Panc1 (cell line): ENCODE measurements at regions not wholly inside any gene's neighbourhood (a gene's known extent, or its start where the extent isn't known, plus 50 kb on each side); places are given as distances from the start of the nearest gene placed in this dataset.

Source experiments
- ATAC-seq: fragments of 200-7000 bp; cut with Tn5 transposase; 2 replicates; pipeline ENCODE4 v1.9.1; 2020; ENCODE audit warnings: mild to moderate bottlenecking, moderate library complexity
- BruUV-seq: library from RNA; stranded (reverse); fragments of 400-500 nt; replicated peaks from 2 replicates; lab custom pipeline; 2021; lab: Mats Ljungman, UMichigan
- CTCF ChIA-PET: fragments of 300-600 bp; sonication (Branson Sonifier 250); formaldehyde crosslinking; loops from one replicate; lab custom pipeline; 2022; ENCODE audit warnings: antibody characterized with exemption; lab: Charles Lee
- POLR2A ChIA-PET: fragments of 300-600 bp; sonication (Branson Sonifier 250); formaldehyde crosslinking; loops from one replicate; lab custom pipeline; 2022; ENCODE audit warnings: antibody characterized with exemption; lab: Charles Lee
- DNase-seq: peaks from one replicate; pipeline ENCODE4 v3.0.0-alpha.2; 2010; ENCODE audit warnings: low read depth, low spot score
- H3K27ac ChIP-seq: 2 replicates; pipeline ENCODE4 v1.5.1; 2011; ENCODE audit warnings: mild to moderate bottlenecking, low read length, inconsistent platforms
- H3K27me3 ChIP-seq: fragments of 200-500 bp; sonication (Bioruptor generic); 2 replicates; pipeline ENCODE4 v1.6.0; 2014; ENCODE audit warnings: low read length, inconsistent platforms; ENCODE audit not compliant: control insufficient read depth, insufficient read depth
- H3K36me3 ChIP-seq: fragments of 200-500 bp; sonication (Bioruptor generic); 2 replicates; pipeline ENCODE4 v1.5.1; 2014; ENCODE audit warnings: inconsistent platforms, mild to moderate bottlenecking, low read length, moderate library complexity; ENCODE audit not compliant: control insufficient read depth, insufficient read depth
- H3K4me1 ChIP-seq: 2 replicates; pipeline ENCODE4 v1.5.1; 2011; ENCODE audit warnings: inconsistent platforms, mild to moderate bottlenecking, low read length, moderate library complexity; ENCODE audit not compliant: control insufficient read depth, insufficient read depth
- H3K4me3 ChIP-seq, 2 experiments: 2 replicates each; pipeline ENCODE4 v1.5.1; 2011 to 2012; ENCODE audit warnings: low read depth in 2 of 2, low read length in 2 of 2, mild to moderate bottlenecking in 2 of 2, inconsistent platforms in 1 of 2, moderate library complexity in 1 of 2
- H3K9me3 ChIP-seq: fragments of 200-500 bp; sonication (Bioruptor generic); 2 replicates; pipeline ENCODE4 v1.5.1; 2014; ENCODE audit warnings: low read depth, mild to moderate bottlenecking, inconsistent platforms, low read length, moderate library complexity; ENCODE audit not compliant: control insufficient read depth, insufficient read depth
- POLR2AphosphoS5 ChIP-seq: IDR thresholded peaks from 2 replicates; pipeline ENCODE4 v1.6.1; 2012; ENCODE audit warnings: mild to moderate bottlenecking, low read depth, low read length, moderate library complexity
- SIN3A ChIP-seq: IDR thresholded peaks from 2 replicates; pipeline ENCODE4 v1.6.1; 2012; ENCODE audit warnings: low read depth, mild to moderate bottlenecking, low read length, moderate library complexity, borderline replicate concordance; ENCODE audit not compliant: insufficient read depth
- TCF7L2 ChIP-seq: IDR thresholded peaks from 2 replicates; pipeline ENCODE4 v1.6.1; 2011; ENCODE audit warnings: mild to moderate bottlenecking, low read depth, low read length, inconsistent platforms
- in situ Hi-C: cut with HindIII; loops from 2 replicates; pipeline ENCODE4 v1.10.0; 2016; ENCODE audit warnings: low sequenced_read_pairs, low pct_unique_long_range_greater_than_20kb
- intact Hi-C: fragments of 100-400 bp; cut with micrococcal nuclease; formaldehyde crosslinking; loops from one replicate; pipeline ENCODE4 v1.10.0; 2022; ENCODE audit not compliant: unreplicated experiment
- TF ChIP-seq, protein P1 (sequence below): fragments of 450-650 bp; IDR thresholded peaks from 2 replicates; pipeline ENCODE4 v1.5.1; 2017; ENCODE audit warnings: mild to moderate bottlenecking
- TF ChIP-seq, protein P2 (sequence below), 2 experiments: IDR thresholded peaks; 2 replicates each; pipeline ENCODE4 v1.6.1; 2011 to 2012; ENCODE audit warnings: low read depth in 2 of 2, control low read depth in 1 of 2, low read length in 1 of 2, mild to moderate bottlenecking in 1 of 2, moderate library complexity in 1 of 2; ENCODE audit not compliant: insufficient read depth in 1 of 2

DNA sequence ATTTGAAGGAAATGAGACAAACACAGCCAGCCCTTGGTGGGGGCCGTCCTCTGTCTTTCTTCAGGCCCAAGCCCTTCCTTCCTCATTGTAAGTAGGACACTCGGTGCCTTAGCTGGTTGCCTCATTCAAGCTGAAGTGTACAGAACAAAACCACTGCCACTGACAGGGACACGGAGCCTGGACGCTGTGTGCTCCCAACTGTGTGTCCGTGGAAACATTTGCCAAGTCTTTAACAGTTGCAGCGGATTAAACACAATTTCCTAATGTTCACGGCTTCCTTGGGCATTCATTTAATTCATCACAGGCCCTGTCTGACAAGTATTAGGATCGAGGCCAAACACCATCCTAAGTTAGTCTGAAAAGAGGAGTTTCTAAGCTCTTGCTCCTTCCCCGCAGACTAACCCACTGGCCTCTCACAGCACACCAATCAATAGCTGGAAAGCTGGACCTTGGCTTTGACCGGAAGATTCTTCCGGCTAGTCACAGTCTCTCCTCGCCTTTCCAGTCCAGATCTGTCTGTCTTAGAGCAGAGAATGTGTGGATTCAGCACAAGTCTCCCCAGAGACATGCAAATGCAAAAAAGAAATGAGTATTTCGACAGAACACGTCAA lies 68.7 kb upstream of the ACSL3 start:
- Histone ChIP-seq H3K9me3 (no peaks in the 10 kb centered on the region), H3K4me1 (no peaks in the 10 kb centered on the region), H3K27ac (no peak overlapping the region), H3K36me3 (no peaks in the 10 kb centered on the region), H3K4me3 (no peak overlapping the region), H3K27me3 (no peaks in the 10 kb centered on the region)
- TF ChIP-seq TCF7L2, result no peak
- TF ChIP-seq, protein P1, sequence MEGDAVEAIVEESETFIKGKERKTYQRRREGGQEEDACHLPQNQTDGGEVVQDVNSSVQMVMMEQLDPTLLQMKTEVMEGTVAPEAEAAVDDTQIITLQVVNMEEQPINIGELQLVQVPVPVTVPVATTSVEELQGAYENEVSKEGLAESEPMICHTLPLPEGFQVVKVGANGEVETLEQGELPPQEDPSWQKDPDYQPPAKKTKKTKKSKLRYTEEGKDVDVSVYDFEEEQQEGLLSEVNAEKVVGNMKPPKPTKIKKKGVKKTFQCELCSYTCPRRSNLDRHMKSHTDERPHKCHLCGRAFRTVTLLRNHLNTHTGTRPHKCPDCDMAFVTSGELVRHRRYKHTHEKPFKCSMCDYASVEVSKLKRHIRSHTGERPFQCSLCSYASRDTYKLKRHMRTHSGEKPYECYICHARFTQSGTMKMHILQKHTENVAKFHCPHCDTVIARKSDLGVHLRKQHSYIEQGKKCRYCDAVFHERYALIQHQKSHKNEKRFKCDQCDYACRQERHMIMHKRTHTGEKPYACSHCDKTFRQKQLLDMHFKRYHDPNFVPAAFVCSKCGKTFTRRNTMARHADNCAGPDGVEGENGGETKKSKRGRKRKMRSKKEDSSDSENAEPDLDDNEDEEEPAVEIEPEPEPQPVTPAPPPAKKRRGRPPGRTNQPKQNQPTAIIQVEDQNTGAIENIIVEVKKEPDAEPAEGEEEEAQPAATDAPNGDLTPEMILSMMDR, result no peak
- no peak for TF ChIP-seq SIN3A
- TF ChIP-seq POLR2AphosphoS5, result no peak
- TF ChIP-seq, protein P2, sequence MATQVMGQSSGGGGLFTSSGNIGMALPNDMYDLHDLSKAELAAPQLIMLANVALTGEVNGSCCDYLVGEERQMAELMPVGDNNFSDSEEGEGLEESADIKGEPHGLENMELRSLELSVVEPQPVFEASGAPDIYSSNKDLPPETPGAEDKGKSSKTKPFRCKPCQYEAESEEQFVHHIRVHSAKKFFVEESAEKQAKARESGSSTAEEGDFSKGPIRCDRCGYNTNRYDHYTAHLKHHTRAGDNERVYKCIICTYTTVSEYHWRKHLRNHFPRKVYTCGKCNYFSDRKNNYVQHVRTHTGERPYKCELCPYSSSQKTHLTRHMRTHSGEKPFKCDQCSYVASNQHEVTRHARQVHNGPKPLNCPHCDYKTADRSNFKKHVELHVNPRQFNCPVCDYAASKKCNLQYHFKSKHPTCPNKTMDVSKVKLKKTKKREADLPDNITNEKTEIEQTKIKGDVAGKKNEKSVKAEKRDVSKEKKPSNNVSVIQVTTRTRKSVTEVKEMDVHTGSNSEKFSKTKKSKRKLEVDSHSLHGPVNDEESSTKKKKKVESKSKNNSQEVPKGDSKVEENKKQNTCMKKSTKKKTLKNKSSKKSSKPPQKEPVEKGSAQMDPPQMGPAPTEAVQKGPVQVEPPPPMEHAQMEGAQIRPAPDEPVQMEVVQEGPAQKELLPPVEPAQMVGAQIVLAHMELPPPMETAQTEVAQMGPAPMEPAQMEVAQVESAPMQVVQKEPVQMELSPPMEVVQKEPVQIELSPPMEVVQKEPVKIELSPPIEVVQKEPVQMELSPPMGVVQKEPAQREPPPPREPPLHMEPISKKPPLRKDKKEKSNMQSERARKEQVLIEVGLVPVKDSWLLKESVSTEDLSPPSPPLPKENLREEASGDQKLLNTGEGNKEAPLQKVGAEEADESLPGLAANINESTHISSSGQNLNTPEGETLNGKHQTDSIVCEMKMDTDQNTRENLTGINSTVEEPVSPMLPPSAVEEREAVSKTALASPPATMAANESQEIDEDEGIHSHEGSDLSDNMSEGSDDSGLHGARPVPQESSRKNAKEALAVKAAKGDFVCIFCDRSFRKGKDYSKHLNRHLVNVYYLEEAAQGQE (IDR thresholded peaks at IDR 0.05; ENCODE audit: insufficient read depth in 1 of 2, low read depth in 2 of 2, low read length in 1 of 2), result no peak
- POLR2A ChIA-PET, result no interaction called here
- intact Hi-C loops, result no loop called here
- ATAC-seq (no peak), DNase-seq (no peak)
- CTCF ChIA-PET, result no interaction called here
- in situ Hi-C loops, result no loop called here
- no TSS peak for BruUV-seq

GRCh38 chr2:222794585-222795449 lies 66.0 kb upstream of the ACSL3 start:
- H3K9me3 ChIP-seq, result no peaks in the 10 kb centered on the region
- no TSS peak for BruUV-seq
- H3K27me3 ChIP-seq, result no peaks in the 10 kb centered on the region
- H3K4me3 ChIP-seq, result no peak overlapping the region
- TF ChIP-seq TCF7L2 (no peak), POLR2AphosphoS5 (no peak), SIN3A (no peak)
- TF ChIP-seq, protein P2 (IDR thresholded peaks at IDR 0.05; ENCODE audit: insufficient read depth in 1 of 2, low read depth in 2 of 2, low read length in 1 of 2), result no peak
- TF ChIP-seq, protein P1, result no peak
- no peaks in the 10 kb centered on the region for H3K36me3 ChIP-seq
- no peak overlapping the region for H3K27ac ChIP-seq
- no peaks in the 10 kb centered on the region for H3K4me1 ChIP-seq
- DNase-seq (no peak), ATAC-seq (no peak)
- POLR2A ChIA-PET, result interaction anchor here (0.5 kb wide), 1 partner anchor 87 kb away, joined by 3 read pairs; no protein-coding TSS in a partner anchor
- intact Hi-C loops, result no loop called here
- CTCF ChIA-PET, result no interaction called here
- in situ Hi-C loops, result no loop called here
